D341Med (cell line): ENCODE measurements at regions not wholly inside any gene's neighbourhood (a gene's known extent, or its start where the extent isn't known, plus 50 kb on each side); places are given as distances from the start of the nearest gene placed in this dataset.
"Not testable (repeated sequence)": the region's sequence is repeated elsewhere in the genome, so short reads cannot be mapped to it uniquely, and the experiment has no call there.

Experiments
- DNase-seq: peaks from one replicate; pipeline ENCODE4 v3.0.0; 2012; ENCODE audit warnings: low spot score

DNA sequence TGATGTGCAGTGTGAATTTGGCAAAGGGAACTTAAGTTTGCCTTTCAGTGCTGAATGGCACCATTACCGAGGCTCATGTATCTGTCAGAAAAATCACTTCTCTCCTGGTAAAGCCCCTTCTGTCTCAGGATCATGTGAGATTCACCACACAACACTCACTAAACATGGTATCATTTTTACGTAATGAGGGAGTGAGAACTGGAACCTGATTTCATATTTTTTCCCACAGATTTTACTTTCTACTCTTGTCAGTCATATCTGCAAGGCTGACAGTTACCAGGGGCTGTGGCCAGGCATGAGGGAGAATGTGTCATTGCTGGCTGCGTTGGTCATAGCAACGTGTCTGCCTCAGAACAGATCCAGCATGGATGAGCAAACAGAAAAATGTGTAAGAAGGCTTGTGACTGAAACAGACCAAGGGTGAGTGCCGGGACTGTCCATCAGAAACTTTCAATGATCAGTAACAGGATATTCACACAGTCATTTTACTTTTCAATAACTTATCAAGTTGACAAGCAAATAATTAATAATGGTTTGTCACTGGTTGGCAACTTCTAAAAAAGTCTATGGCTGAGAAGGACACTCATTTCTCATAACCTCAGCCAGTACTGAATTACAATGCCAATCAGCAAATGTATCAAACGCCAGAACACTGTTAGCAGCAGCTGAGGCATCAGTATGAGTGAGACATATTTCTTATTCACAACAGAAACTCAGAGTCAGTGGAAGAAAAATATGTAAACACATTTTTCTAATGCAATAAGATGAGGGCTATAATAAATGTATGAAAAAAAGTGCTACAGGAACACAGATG lies 100.5 kb downstream of the CDC42EP3 start:
- no peak for DNase-seq

DNA sequence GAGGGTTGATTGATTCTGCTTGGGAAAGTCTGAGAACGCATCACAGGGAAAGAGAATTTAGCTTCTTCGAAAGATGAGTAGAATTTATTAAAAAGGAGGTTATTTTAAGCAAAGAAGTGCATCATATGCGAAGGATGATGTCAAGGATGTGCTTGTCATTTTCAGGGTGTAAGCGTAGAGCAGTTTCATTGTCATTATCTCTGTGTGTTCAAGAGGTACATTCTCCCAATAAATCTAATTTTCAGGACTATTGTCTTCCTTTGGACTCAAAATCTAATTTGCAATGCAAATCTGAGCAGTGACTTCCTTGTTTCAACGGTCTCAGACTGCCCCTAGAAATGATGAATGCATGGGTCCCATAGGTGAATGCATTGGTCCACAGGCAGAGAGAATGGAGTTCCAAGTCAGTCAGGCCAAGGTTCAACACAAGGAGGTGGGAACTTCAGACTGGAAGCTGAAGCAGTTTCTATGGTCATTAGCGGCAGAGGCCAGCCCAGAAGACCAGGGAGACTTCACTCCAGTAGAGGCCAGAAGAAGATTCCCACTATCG lies 99.8 kb downstream of the CDC42EP3 start:
- DNase-seq = no peak

DNA sequence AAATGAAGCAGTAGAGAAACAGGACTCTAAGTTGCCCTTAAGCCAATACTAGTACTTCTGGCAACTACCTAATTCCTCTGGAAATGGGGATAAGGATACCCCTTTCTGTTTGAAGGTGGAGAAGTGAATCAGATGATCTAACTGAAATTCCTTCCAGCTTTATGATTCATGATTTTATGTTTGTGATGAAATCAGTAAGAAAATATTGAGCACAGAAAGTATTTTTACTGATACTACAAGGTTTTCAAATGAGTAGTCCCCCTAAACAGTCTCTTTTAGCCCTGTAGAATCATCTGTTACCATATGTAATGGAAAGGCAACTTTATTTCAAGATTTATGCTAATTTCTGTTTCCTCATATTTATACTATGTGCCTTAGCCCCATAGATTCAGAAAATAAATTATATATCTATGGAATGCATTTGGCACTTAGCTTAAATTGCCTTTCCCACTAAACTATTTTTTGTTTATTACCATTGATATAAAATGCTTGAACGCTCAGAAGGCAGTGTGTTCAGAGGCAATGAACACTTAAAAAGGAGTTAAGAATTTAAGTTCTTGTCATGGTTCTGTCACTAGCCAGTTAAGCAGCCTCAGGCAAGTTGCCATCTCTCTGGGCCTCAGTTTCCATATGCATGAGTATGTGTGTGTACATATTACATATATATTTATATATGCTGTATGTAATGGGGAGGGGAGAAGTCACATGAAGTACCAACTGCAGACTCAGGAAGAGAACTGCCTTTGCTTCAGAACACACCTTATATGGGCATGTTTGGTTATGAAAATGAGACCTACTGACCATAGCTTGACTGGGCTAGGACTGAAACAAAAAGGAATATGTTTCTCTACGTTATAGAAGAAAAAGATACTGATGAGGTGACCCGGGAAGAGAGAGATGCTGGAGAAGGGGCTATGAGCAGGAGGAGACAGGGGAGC lies 97.7 kb downstream of the CDC42EP3 start:
- no peak for DNase-seq

DNA sequence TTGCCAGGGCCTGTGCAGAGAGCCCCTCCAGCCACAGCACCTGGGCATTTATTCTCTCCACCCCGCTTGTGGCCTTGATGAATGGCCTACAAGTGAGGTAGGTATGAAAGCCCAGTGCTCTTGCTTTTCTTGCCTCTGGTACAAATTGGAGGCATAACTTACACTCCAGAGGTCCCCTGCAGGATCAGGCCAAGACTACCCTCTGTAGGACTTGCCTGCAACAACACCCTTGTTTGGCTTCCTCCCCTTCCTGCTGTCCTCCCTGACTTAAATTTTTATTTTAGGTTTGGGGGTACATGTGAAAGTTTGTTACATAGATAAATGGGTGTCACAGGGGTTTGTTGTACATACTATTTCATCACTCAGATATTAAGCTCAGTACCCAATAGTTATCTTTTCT lies 95.7 kb downstream of the CDC42EP3 start:
- DNase-seq = no peak

DNA sequence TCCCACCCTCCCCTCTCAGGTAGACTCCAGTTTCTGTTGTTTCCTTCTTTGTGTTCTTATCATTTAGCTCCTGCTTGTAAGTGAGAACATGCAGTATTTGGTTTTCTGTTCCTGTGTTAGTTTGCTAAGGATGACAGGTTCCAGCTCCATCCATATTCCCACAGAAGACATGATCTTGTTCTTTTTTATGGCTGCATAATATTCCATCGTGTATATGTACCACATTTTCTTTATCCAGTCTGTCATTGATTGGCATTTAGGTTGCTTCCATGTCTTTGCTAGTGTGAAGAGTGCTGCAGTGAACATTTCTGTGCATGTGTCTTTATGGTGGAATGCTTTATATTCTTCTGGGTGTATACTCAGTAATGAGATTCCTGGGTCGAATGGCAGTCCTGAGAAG lies 95.2 kb downstream of the CDC42EP3 start:
- DNase-seq = not testable (repeated sequence)

DNA sequence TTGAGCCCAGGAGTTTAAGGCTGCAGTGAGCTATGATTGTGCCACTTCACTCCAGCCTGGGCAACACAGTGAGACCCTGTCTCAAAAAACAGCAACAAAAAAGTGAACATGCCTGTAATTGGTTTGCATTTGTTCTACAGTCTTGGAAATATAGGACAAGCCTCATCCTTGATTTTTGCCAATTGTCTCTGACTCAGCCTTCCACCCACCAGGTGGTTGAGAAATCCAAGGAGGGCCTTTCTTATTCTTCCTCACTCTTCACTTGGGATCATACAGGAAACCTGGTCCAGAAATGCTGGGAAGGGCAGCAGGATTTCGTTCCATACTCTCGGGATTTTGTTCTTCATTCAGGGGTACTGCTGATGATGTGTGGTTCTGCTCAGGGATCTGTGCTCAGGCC lies 94.6 kb downstream of the CDC42EP3 start:
- no peak for DNase-seq

DNA sequence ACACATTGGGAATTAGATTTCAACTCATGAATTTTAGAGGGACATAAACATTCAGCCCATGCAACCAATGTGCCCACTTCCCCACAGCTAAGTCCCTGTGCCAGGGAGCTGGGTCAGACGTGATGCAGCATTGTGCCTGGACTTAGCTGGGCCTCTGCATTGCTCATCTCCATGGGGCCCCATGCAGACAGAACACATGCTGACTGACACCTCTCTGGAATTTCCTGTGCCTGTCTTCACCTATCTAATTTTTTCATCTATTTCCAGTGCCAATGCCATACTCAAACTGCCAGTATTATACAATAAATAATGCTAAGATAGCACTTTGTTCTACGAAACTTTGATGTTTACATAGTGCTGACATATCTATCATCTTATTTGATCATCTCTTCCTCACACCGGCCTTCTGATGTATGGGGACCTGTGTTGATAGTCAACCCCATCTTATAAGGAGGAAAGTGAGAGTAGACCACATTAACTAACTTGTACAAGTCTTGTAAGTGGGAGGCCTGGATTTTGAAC lies 92.2 kb downstream of the CDC42EP3 start:
- DNase-seq = no peak

DNA sequence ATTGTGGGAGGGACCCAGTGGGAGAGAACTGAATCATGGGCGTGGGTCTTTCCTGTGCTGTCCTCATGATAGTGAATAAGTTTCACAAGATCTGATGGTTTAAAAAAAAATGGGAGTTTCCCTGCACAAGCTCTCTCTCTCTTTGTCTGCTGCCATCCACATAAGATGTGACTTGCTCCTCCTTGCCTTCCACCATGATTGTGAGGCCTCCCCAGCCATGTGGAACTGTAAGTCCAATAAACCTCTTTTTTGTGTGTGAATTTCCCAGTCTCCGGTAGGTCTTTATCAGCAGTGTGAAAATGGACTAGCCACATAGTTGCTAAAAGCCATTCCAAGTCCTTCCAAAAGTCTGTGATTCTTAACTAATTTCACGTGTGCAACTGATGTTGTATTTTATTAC lies 91.5 kb downstream of the CDC42EP3 start:
- DNase-seq = not testable (repeated sequence)

DNA sequence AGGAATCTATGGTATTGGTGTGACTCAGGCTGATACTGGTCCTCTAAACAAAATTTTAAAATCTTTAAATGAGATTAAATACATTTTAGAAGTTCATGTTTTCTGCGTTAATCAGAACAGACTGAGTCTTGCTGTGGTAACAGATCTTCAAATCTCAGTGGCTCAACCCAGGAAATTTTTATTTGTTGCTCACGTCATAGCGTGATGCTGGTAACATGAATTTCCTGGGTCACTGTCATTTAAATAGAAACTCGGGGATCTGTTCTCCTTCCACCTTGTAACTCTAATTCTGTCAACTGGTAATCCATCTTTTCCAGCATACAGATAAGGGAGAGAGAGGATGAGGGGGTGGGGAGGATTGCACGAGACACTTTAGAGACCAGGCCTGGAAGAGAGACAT lies 90.0 kb downstream of the CDC42EP3 start:
- DNase-seq = no peak

DNA sequence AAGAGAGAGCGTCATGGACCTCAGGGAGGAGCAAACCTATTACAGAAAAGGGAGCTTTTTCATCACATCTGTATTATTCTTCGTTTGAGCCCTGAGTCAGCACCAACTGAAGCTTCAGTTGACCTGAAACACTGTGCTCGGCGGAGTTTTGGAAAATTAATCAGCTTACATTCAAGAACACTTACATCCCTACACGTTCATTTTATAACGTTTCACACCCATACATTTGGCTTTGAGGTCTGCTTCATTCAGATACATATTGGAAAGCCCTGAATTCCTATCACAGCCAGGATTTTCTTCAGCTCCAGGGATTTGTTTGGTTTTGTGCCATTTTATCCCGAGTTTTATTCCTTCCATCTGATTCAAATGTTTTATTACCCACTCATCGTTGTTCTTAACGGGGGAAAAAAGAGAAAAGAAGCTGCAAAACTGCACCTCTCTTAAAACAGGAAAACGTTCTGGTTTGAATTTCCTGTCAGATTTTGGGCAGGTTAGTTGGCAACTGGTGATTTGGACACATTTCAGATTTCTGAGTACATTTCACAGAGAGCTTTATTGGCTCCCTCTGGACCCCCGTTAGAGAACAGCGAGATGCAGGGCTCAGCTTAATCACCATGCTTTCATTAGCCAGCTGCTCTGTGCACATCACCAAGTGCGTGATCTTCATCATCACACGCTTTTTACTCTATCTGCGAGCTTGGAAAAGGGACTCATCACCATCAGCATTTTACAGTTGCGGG lies 88.8 kb downstream of the CDC42EP3 start:
- DNase-seq = no peak

DNA sequence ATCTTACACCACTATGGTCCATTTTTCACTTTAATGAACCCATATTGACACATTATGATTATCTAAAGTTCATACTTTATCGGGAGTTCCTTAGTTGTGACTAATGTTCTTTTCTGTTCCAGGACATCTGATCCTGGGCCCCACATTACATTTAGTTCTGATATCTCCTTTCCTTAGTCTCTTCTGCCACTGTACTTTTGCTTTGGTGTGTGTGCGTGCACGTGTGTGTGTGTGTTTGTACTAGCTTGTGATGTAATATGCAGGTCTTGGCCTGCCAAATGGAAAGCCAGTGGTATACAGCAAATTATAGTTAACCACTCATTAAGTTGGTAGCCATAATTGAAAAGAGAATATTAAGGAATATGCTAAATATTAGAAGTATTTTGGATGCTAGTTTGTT lies 88.0 kb downstream of the CDC42EP3 start:
- no peak for DNase-seq

DNA sequence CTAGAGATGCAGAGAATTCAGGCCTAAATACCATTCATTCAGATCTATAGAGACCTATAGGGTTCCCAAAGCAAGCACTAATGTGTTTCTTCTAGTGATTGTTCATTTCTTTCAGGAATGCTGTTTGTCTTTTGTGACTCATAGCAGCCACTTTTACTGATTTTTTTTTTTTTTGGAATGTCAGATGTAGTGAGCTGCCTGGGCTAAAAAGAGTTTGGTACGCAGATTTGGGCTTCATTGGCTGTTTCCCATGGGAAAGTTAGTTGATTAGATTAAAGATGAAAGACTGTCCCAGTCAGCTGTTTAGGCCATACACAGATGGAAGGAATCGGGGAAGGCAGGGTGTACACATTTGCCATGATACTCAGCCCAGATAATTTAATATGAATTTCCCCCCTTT lies 87.6 kb downstream of the CDC42EP3 start:
- no peak for DNase-seq

DNA sequence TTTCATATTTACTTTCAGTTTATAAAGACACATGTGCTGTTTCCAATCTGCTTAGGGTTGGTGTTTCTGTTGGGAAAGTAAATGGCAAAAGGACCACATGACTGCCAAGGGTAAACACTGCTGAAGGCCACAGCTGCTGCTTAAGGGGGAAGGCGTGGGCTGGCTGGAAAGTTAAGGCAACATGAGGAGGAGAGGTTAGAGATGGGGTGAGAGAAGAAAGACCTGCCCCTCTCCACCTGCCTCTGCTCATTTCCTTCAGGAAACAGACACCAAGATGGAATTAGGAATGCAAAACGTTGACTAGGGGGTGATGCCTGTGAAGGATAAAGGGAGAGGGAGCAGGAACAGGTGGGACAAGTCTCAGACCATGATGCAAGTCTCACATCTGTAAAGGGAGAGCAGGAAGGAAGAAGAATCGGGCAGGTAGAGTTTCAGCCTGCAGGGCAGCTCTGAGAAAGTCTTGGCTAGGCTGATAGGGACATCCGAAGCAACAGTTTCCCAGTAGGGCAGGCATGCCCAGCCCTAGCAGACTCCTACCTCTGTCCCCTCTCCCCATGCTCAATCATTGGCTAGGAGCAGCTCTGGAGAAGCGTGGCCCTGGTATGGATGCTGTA lies 86.0 kb downstream of the CDC42EP3 start:
- DNase-seq = no peak

DNA sequence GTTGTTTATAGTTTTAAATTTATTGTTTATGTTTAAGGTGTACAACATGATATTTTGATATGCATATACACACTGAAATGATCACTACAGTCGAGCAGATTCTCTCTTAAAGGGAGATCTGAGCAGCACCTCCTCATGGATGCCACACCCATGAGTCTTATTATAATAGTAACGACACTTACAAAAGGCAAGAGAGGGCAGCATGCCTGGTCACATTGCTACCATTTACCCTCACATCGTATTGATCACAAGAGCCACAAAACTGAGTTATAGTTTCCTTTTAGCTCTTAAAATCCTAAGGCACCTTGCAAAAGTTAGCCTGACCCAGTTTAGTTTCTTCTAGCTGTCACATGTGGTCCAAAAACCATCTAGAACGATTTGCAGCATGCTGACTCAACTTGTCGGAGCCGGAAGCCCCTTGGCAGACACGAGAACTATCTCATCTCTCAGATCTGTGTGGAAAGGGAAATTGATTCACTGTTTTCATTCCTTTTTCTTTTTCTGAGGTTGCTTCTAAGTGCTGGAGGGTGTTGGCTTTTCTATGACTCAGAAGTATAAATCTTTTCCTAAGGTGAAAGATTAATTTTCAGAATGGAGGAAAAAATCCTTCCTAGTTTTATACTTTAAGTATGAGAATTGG lies 85.3 kb downstream of the CDC42EP3 start:
- DNase-seq = no peak

DNA sequence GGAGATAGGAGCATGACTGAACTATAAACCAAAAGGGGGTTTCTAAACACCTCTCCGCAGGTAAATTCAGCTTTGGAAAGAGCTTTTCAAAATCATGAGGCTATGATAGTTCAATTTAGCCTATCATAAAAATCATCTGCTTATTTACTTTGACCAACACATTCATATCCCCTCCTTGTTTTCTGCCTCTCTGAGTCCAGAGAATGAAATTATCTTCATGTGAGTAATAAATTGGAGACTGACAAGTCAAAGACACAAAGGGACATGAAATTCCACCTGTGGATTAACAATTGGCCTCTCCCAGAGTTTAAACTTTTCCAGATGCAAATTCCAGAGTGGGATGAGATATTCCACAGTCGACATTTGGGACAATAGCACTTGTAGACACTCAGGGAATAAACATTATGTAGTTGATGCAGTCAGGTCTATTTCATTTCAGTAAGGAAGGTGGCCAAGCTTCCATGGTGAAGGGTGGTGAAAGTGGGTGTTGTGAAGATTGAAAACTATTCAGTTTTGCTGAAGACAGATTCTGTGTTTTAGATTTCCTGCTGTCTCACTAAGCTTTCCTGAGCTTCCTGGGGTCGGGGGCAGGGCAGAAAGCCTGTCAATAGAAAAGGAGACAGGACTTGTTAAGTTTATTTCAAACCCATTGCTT lies 84.7 kb downstream of the CDC42EP3 start:
- no peak for DNase-seq

DNA sequence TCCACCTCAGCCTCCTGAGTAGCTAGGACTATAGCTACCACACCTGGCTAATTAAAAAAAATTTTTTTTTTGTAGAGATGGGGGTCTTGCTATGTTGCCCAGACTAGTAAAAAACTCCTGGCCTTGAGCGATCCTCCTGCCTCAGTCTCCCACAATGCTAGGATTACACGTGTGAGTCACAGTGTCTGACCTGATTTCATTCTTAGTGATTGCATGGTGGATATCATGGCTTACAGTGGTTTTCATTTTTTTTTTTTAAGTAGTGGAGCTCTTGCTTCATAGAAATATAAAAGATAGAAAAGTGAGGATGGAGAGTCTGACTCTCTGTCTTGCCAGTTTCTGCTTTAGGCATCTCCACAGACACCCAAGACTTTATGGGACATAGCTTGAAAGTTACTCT lies 83.6 kb downstream of the CDC42EP3 start:
- no peak for DNase-seq

DNA sequence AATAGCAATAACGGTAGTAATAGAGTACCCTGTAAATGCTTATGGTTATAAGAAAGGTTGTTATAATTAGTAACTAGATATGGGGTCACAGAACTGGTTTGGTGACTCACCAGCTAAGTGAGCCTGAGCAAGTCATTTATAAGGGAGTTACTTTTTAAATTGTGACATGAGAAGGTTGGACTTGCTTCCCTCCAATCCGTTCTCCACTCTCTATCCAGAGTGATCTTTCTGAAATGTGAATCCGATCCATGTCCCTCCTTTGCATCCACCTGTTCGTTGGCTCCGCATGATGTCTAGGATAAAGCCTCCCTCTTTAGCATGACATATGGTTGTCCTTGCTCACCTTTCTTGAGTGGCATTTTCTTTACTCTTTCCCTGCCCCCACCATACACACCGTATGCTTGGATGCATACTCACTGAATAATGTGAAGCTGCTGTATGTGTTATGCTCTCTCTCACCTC lies 83.1 kb downstream of the CDC42EP3 start:
- DNase-seq = no peak

DNA sequence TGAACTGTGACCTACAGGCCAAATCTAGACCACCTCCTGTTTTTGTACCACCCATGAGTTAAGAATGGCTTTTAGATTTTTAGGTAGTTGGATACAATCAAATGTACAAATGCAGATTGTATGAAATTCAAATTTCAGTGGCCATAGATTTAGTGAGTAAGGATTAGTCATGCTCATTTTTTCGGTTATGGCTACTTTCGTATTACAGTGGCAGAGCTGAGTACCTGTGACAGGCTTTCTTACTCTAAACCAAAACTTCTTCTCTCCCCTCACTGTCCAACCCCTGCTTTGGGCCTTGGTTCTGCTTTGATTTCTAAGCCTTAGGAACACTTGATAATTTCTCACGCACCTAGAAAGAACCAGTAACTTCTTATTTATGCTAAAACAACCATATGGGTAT lies 82.1 kb downstream of the CDC42EP3 start:
- no peak for DNase-seq

DNA sequence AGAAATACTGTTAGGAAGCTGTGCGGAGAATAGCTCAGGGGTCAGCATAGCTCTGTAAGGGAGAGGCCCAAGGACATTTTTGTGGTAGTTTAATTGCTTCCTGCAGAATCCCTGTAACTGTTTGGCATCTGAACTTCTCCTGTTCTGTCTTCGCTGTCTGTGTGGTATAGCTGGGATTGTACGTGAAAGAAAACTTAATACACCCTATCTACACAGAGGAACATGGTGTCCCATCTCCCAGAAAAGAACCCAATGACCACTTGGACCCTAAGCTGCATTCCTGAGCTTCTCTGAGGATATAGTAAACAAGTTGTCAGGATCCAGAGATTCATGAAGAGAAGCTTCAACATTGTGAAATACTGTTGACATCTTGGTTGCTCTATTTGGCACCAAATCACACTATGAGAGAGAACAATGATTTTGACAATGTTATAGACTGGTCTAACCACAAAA lies 81.3 kb downstream of the CDC42EP3 start:
- no peak for DNase-seq
